AG10803 (cell line): ENCODE measurements at regions not wholly inside any gene's neighbourhood (a gene's known extent, or its start where the extent isn't known, plus 50 kb on each side); places are given as distances from the start of the nearest gene placed in this dataset.

Experiments
- DNase-seq: peaks from one replicate; pipeline ENCODE4 v3.0.0; 2010; ENCODE audit warnings: low read depth
- H3K4me3 ChIP-seq: 2 replicates; pipeline ENCODE4 v1.5.1; 2011; ENCODE audit warnings: mild to moderate bottlenecking, low read length, control low read depth
- TF ChIP-seq, protein P1 (sequence below): conservative IDR thresholded peaks from 2 replicates; pipeline ENCODE4 v1.5.1; 2011; ENCODE audit warnings: mild to moderate bottlenecking, low read length, control low read depth, inconsistent platforms

DNA sequence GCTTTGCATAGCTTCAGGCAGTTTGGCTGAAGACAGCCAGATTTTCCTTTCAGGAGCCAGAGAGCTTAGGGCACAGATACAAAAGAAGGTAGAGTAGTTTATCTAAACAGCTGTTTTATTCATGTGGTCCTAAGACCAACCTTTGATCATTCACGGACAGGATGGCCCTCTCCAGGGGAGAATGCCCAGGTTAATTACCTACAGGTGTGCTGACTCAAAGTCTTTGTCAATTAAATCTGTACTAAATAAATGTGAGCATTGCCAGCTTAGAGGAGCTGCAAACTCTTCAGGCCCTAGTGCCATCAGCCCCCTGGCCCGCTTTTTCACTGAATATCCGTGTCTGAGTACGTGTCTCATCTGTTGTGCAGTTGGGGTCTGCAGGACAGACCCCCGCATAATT, 554.7 kb downstream of the NUP35 start:
- DNase-seq = no peak
- TF ChIP-seq, protein P1, sequence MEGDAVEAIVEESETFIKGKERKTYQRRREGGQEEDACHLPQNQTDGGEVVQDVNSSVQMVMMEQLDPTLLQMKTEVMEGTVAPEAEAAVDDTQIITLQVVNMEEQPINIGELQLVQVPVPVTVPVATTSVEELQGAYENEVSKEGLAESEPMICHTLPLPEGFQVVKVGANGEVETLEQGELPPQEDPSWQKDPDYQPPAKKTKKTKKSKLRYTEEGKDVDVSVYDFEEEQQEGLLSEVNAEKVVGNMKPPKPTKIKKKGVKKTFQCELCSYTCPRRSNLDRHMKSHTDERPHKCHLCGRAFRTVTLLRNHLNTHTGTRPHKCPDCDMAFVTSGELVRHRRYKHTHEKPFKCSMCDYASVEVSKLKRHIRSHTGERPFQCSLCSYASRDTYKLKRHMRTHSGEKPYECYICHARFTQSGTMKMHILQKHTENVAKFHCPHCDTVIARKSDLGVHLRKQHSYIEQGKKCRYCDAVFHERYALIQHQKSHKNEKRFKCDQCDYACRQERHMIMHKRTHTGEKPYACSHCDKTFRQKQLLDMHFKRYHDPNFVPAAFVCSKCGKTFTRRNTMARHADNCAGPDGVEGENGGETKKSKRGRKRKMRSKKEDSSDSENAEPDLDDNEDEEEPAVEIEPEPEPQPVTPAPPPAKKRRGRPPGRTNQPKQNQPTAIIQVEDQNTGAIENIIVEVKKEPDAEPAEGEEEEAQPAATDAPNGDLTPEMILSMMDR = no peak
- H3K4me3 ChIP-seq = no peak overlapping the region

DNA sequence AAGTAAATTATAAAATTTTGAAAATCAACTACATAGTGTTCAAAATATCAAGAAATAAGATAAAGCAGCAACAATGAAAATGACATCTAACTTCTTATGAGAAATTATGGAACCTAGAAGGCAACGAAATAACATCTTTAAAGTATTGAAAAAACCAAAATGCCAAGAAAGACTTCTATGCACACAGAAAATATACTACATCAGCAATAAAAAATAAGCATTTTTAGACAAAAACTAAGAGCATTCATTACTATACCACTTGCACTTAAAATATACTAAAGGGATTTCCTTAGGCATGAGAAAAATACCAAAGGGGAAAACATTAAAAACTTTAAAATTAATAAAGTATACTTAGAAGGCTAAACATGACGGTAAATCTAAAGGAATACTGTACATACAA, 556.3 kb downstream of the NUP35 start:
- no peak for DNase-seq
- TF ChIP-seq, protein P1 = no peak
- no peak overlapping the region for H3K4me3 ChIP-seq

DNA sequence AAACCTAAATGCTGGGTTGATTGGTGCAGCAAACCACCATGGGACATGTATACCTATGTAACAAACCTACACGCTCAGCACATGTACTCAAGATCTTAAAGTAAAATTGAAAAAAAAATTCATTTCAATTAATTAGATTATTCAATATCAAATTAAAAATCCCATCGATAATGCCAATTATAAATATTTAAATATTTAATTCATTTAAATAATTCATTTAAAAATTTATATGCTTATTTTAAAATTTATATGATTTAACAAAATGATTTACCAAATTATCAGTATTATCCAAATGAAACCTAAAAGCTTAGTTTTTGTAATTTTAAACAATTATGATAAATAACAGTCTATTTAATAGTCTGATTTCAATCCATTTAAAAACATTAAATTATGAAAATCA, 560.4 kb downstream of the NUP35 start:
- no peak overlapping the region for H3K4me3 ChIP-seq
- TF ChIP-seq, protein P1 = no peak
- no peak for DNase-seq

DNA sequence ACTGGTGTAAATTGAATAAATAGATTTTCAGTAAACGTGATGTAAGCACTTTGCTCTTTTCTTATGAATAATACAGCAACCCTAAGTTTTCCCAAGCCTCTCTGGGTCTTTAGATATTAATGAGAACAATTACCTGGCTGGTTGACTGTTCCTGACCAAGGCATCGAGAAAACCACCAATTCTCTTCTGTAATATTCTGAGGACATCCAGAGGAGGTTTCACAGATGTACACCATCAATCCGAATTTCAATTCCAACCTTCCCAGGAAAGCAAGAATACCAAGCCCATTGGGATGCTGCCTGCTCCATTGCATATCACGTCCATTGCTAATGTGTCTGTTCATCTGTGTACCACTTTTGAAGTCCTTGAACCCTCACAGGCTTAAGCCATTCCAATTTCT, 571.8 kb downstream of the NUP35 start:
- no peak overlapping the region for H3K4me3 ChIP-seq
- no peak for DNase-seq
- TF ChIP-seq, protein P1 = no peak

DNA sequence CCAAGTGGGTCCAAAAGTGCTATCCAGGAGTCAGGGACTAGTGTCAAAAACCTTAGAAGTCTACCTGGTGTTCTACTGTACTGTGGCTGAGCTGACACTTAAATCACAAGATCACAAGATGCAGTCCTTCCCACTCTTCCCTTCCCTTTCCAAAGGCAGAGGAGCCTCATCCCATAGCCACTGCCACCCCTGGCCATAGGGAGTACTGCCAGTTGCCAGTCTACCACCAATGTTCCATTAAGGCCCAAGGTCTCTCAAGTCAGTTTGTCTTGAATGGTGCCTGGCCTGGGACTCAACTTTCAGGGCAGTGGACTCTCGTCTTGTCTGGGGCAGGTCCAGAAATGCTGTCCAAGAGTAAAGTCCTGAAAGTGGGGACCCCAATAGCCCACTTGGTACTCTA, 585.6 kb downstream of the NUP35 start:
- TF ChIP-seq, protein P1 = no peak
- no peak for DNase-seq

DNA sequence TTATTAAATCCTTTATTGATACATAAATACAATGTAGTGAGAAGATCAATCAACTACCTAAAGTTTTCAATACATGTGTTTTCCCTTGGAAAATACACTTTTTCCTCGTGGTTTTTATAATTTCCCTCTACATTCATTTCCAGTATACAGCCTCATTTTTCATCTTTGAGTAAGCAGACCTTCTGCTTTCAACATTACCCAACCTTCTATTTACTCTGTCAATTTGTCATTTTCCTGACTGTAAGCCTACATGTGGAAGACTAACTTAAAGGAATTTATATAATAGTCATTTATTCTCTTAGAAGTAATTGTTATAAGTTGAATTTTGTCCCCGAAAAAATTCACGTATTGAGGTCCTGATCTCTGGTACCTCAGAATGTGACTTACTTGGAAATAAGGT, 594.0 kb downstream of the NUP35 start:
- TF ChIP-seq, protein P1 = no peak
- no peak overlapping the region for H3K4me3 ChIP-seq
- no peak for DNase-seq

More for the DNA sequence above, 585.6 kb downstream of the NUP35 start:
- no peak overlapping the region for H3K4me3 ChIP-seq

DNA sequence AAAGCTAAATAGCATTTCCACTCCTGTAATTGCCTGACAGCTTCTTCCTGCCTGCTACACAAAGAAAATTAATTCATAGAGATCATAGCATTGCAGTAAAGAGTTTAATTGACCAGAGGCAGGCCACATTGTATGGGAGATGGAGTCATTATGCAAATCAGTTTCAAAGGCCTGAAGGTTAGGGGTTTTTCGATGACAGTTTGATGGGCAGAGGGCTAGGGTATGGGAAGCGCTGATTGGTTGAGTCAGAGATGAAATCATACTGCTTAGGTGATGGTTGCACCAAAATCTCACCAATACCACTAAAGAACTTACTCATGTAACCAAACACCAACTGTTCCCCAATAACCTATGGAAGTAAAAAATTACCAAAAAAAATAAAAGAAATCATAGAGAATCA, 599.0 kb downstream of the NUP35 start:
- TF ChIP-seq, protein P1 = no peak
- DNase-seq = no peak
- H3K4me3 ChIP-seq = no peak overlapping the region
